GM21529 (cell line): ENCODE measurements at regions not wholly inside any gene's neighbourhood (a gene's known extent, or its start where the extent isn't known, plus 50 kb on each side); places are given as distances from the start of the nearest gene placed in this dataset.
"Not testable (repeated sequence)": the region's sequence is repeated elsewhere in the genome, so short reads cannot be mapped to it uniquely, and the experiment has no call there.

Source experiments
- ATAC-seq: cut with Tn5 transposase; IDR thresholded peaks from one replicate; pipeline ENCODE4 v1.9.1; 2021; ENCODE audit not compliant: unreplicated experiment

GRCh38 chr6:14883921-14884320, 361.9 kb upstream of the JARID2 start:
- no peak for ATAC-seq

GRCh38 chr6:14885498-14885897, 360.4 kb upstream of the JARID2 start:
- ATAC-seq = no peak

- ATAC-seq = no peak
These were observed 358.7 kb upstream of the JARID2 start for GRCh38 chr6:14887181-14887580.

- ATAC-seq = no peak
These were observed 357.8 kb upstream of the JARID2 start for GRCh38 chr6:14887986-14888574.

- ATAC-seq = no peak
These were observed 357.3 kb upstream of the JARID2 start for GRCh38 chr6:14888575-14889000.

- ATAC-seq = no peak
These were observed 356.7 kb upstream of the JARID2 start for GRCh38 chr6:14889188-14889587.

- ATAC-seq = no peak
These were observed 356.0 kb upstream of the JARID2 start for GRCh38 chr6:14889611-14890593.

- not testable (repeated sequence) for ATAC-seq
These were observed 354.0 kb upstream of the JARID2 start for GRCh38 chr6:14891820-14892375.

GRCh38 chr6:14894105-14894504, 351.8 kb upstream of the JARID2 start:
- no peak for ATAC-seq

- no peak for ATAC-seq
These were observed 349.4 kb upstream of the JARID2 start for GRCh38 chr6:14896475-14896874.

GRCh38 chr6:14897831-14898230, 348.0 kb upstream of the JARID2 start:
- no peak for ATAC-seq

GRCh38 chr6:14899441-14899840, 346.4 kb upstream of the JARID2 start:
- not testable (repeated sequence) for ATAC-seq

- ATAC-seq = no peak
These were observed 344.9 kb upstream of the JARID2 start for GRCh38 chr6:14900919-14901318.

- ATAC-seq = no peak
These were observed 342.5 kb upstream of the JARID2 start for GRCh38 chr6:14903176-14904038.

GRCh38 chr6:14905201-14905600, 340.7 kb upstream of the JARID2 start:
- no peak for ATAC-seq

GRCh38 chr6:14906621-14907020, 339.2 kb upstream of the JARID2 start:
- ATAC-seq = no peak

- ATAC-seq = peak; percentile 84
These were observed 334.9 kb upstream of the JARID2 start for GRCh38 chr6:14910692-14911547.

GRCh38 chr6:14912226-14912625, 333.6 kb upstream of the JARID2 start:
- ATAC-seq = no peak

GRCh38 chr6:14912706-14913105, 333.2 kb upstream of the JARID2 start:
- ATAC-seq = no peak

- ATAC-seq = no peak
These were observed 331.9 kb upstream of the JARID2 start for GRCh38 chr6:14913931-14914330.
